Activated naive CD4-positive, alpha-beta T cell treated with anti-CD3 and anti-CD28 coated beads for 36 hours (primary cell): ENCODE measurements at regions not wholly inside any gene's neighbourhood (a gene's known extent, or its start where the extent isn't known, plus 50 kb on each side); places are given as distances from the start of the nearest gene placed in this dataset.
"Not testable (repeated sequence)": the region's sequence is repeated elsewhere in the genome, so short reads cannot be mapped to it uniquely, and the experiment has no call there.

Source experiments
- CTCF ChIA-PET: fragments of 350-600 bp; sonication (Branson Sonifier 250); formaldehyde crosslinking; loops from one replicate; lab custom pipeline; 2021; ENCODE audit warnings: antibody characterized with exemption; lab: Charles Lee
- DNase-seq: peaks from one replicate; pipeline ENCODE4 v3.0.0-alpha.2; 2020
- H3K27ac Mint-ChIP-seq: one replicate; pipeline ENCODE4 v1.8.0; 2021; ENCODE audit warnings: mild to moderate bottlenecking, mixed read lengths
- H3K27me3 Mint-ChIP-seq: one replicate; pipeline ENCODE4 v1.8.0; 2021; ENCODE audit warnings: low read depth, mixed read lengths
- H3K36me3 Mint-ChIP-seq: one replicate; pipeline ENCODE4 v1.8.0; 2021; ENCODE audit warnings: low read depth, mixed read lengths
- H3K4me1 Mint-ChIP-seq: one replicate; pipeline ENCODE4 v1.8.0; 2021; ENCODE audit warnings: low read depth, mixed read lengths
- H3K4me3 Mint-ChIP-seq: one replicate; pipeline ENCODE4 v1.8.0; 2021; ENCODE audit warnings: mild to moderate bottlenecking, moderate library complexity, mixed read lengths
- H3K9me3 Mint-ChIP-seq: one replicate; pipeline ENCODE4 v1.8.0; 2021; ENCODE audit warnings: mixed read lengths
- intact Hi-C: fragments of 100-400 bp; cut with micrococcal nuclease; formaldehyde crosslinking; loops from one replicate; pipeline ENCODE4 v1.15.1; 2023

DNA sequence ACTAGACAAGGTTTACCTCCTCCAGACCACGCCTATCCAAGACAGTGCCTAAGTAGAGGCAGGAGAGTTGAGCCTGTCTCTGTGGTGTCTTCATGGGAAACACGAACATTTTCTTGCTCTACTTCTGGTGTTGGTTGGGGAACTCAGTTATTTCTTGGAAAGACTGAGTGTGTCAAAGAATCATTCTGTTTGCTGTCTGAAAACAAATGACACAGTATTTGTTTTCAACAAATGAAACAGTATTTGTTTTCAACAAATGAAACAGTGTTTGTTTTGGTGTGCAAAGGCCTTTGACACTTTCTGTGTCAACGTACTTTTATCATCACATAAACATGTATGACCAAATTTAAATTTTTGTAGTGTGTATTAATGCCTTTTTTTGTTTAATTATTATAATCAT is 416.5 kb upstream of the NPAP1 start:
- H3K27ac Mint-ChIP-seq, intact Hi-C loops, H3K4me3 Mint-ChIP-seq, H3K27me3 Mint-ChIP-seq, H3K9me3 Mint-ChIP-seq, H3K36me3 Mint-ChIP-seq, DNase-seq, CTCF ChIA-PET, H3K4me1 Mint-ChIP-seq: not testable (repeated sequence)

DNA sequence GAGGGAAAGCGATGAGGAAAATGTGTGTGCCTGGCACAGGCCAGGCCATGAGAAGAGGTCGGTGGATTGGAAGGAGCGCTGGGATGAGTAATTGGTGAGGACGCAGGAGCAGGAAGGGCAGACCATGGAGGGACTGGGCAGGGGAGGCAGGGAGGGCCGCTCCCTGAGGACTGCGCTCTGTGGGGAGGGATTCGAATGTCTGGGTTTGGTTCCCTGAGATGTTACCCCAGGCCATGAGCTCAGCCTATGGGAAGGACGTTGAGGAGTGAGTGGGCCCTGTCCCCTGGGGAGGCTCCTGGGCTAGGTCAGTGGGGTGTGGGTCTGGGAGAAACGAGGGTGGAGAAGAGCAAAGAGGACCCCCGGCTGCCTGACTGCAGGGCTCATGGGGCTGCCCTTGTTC is 415.2 kb upstream of the NPAP1 start:
- DNase-seq, intact Hi-C loops: not testable (repeated sequence)

GRCh38 chr15:24260854-24261253 is 414.7 kb upstream of the NPAP1 start:
- intact Hi-C loops, CTCF ChIA-PET, H3K27ac Mint-ChIP-seq, DNase-seq, H3K36me3 Mint-ChIP-seq, H3K4me1 Mint-ChIP-seq, H3K27me3 Mint-ChIP-seq, H3K9me3 Mint-ChIP-seq, H3K4me3 Mint-ChIP-seq: not testable (repeated sequence)

More for the DNA sequence above, 415.2 kb upstream of the NPAP1 start:
- H3K27ac Mint-ChIP-seq, H3K36me3 Mint-ChIP-seq, H3K9me3 Mint-ChIP-seq, CTCF ChIA-PET, H3K27me3 Mint-ChIP-seq, H3K4me3 Mint-ChIP-seq, H3K4me1 Mint-ChIP-seq: not testable (repeated sequence)

GRCh38 chr15:24268536-24269165 is 406.9 kb upstream of the NPAP1 start:
- H3K4me3 Mint-ChIP-seq, H3K9me3 Mint-ChIP-seq, H3K27me3 Mint-ChIP-seq, DNase-seq, H3K27ac Mint-ChIP-seq, H3K4me1 Mint-ChIP-seq, intact Hi-C loops, H3K36me3 Mint-ChIP-seq, CTCF ChIA-PET: not testable (repeated sequence)

- intact Hi-C loops, result no loop called here
- no peak overlapping the region for H3K4me3 Mint-ChIP-seq
- no peaks in the 10 kb centered on the region for H3K36me3 Mint-ChIP-seq
- CTCF ChIA-PET, result no interaction called here
- DNase-seq, result no peak
- no peaks in the 10 kb centered on the region for H3K4me1 Mint-ChIP-seq
- H3K9me3 Mint-ChIP-seq, result peaks cover 9% of the 10 kb centered on the region
- no peaks in the 10 kb centered on the region for H3K27me3 Mint-ChIP-seq
- no peak overlapping the region for H3K27ac Mint-ChIP-seq
Measured at GRCh38 chr15:24269166-24269571, 406.4 kb upstream of the NPAP1 start.

DNA sequence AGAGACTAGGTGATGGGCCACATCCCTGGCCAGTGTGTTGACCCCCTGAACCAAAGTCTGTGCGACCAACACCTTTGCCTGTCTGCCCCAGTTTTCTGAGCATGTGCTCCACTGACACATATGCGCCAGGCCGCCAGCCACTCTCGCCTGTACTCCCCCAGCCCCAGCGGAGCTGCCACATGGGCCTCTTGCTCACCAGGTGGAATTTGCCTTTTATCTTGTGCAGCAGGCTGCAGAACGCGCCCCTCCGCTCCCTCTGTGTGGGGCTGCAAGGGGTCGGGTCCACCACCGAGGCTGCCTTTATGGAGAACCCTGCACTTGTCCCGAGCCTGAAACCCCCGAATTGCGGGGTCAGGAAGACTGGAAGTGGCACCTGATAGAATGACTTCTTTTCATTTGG is 405.7 kb upstream of the NPAP1 start:
- H3K27me3 Mint-ChIP-seq, result no peaks in the 10 kb centered on the region
- H3K36me3 Mint-ChIP-seq, result no peaks in the 10 kb centered on the region
- H3K4me1 Mint-ChIP-seq, result no peaks in the 10 kb centered on the region
- intact Hi-C loops, result no loop called here
- CTCF ChIA-PET, result no interaction called here
- H3K27ac Mint-ChIP-seq, result no peak overlapping the region
- H3K9me3 Mint-ChIP-seq, result peaks cover 9% of the 10 kb centered on the region
- DNase-seq, result no peak
- H3K4me3 Mint-ChIP-seq, result no peak overlapping the region

DNA sequence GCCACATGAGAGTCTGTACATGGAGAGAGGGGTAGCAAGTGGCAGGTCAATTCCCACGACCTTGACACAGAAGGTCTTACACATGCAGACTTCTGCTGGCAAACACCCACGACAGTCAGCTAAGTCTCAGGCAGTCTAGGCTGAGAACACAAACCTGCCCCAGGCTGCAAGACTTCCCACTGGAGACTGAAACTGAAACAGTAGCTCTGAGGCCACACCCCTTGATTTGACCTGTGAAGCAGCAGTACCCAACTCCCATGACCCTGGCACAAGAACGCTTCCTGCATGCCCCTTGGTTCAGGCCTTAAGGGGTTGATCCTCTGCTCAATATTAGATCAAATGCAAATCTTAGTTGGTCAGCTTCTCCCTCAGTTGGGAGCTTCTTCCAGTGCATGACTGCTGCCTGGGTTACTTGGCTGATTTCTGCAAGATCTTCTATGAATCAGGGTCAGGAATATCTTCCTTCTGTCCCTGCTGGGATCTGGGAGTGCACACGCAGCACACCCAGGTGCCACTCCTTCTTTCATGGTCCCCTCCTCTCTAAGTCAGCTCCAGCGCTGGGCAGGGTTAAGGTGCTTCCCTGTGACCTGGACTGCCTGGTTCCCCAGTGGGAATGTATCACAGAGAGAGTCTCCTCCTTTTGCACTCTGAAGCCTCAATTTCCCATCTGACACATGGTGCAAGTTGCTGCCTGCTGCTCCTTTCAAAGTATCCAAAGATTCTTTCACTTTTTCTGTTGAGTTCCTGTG is 403.9 kb upstream of the NPAP1 start:
- H3K27me3 Mint-ChIP-seq, intact Hi-C loops, CTCF ChIA-PET, H3K36me3 Mint-ChIP-seq, DNase-seq, H3K9me3 Mint-ChIP-seq, H3K4me1 Mint-ChIP-seq, H3K27ac Mint-ChIP-seq, H3K4me3 Mint-ChIP-seq: not testable (repeated sequence)

DNA sequence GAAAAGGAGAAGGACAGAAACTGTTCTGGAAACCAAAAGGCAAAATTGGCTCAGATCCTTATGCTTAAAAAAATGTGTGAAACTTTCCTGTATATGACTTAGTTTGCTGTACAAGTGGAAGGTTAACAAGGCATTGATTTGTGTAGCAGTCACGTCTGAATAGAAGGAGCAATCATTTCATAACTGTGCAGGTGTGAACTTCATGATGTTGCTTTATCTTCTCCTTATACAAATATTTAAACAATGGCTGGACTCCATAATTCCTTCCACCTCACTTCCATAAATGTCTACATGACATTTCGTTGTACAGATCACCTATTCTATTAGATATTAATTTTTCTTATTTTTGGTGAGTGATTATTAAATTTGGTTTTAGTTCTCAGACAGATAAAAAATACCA is 382.7 kb upstream of the NPAP1 start:
- DNase-seq, result no peak
- Mint-ChIP-seq H3K4me3 (no peak overlapping the region), H3K4me1 (no peaks in the 10 kb centered on the region), H3K27me3 (peaks cover 1% of the 10 kb centered on the region), H3K9me3 (peaks cover 2% of the 10 kb centered on the region), H3K27ac (no peak overlapping the region), H3K36me3 (no peaks in the 10 kb centered on the region)
- intact Hi-C loops, result no loop called here
- CTCF ChIA-PET, result no interaction called here

- H3K9me3 Mint-ChIP-seq, DNase-seq, H3K27me3 Mint-ChIP-seq, H3K27ac Mint-ChIP-seq, H3K4me1 Mint-ChIP-seq, H3K4me3 Mint-ChIP-seq, intact Hi-C loops, H3K36me3 Mint-ChIP-seq, CTCF ChIA-PET: not testable (repeated sequence)
Measured at GRCh38 chr15:24300804-24301368, 374.7 kb upstream of the NPAP1 start.

DNA sequence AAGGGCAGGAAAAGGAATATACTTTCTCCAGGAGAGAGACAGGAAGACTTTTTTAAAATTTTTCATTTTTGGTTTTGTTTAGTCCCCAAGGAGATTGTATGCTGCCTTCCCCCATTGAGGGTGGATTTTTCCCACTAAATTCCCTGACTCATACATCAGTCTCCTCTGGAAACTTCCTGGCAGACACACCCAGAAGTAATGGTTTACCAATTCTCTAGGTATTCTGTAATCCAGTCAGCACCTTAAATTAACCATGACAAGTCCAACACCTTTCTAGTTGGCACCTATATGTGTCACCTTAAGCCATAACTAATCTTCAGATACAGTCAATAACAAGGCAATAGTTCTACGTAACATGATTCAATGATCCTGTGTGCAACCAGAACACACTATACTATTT is 373.6 kb upstream of the NPAP1 start:
- H3K4me3 Mint-ChIP-seq, CTCF ChIA-PET, H3K4me1 Mint-ChIP-seq, H3K27ac Mint-ChIP-seq, H3K36me3 Mint-ChIP-seq, H3K27me3 Mint-ChIP-seq, intact Hi-C loops, H3K9me3 Mint-ChIP-seq, DNase-seq: not testable (repeated sequence)

DNA sequence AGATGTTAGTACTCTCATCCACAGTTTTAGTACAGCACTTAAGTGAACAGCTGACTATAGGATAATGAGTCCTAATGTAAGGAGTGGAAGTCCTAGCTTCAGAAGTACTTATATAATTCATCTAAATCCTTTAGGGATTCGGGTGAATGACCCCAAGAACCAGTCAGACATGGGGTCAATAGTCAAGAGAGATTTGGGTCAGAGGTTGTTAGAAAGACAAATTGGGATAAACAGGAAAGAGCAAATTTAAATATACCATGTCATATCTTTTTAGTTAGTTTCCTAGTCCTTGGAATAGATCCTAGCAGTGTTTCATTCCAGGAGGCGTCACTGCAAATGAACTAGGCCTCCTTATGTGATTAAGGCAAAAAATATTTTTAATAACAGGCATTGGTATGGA is 370.8 kb upstream of the NPAP1 start:
- CTCF ChIA-PET, DNase-seq, H3K4me1 Mint-ChIP-seq, H3K27me3 Mint-ChIP-seq, H3K36me3 Mint-ChIP-seq, H3K27ac Mint-ChIP-seq, intact Hi-C loops, H3K4me3 Mint-ChIP-seq, H3K9me3 Mint-ChIP-seq: not testable (repeated sequence)

- H3K36me3 Mint-ChIP-seq, H3K9me3 Mint-ChIP-seq, DNase-seq, H3K27me3 Mint-ChIP-seq, intact Hi-C loops, CTCF ChIA-PET, H3K27ac Mint-ChIP-seq, H3K4me3 Mint-ChIP-seq, H3K4me1 Mint-ChIP-seq: not testable (repeated sequence)
Measured at GRCh38 chr15:24305643-24306042, 369.9 kb upstream of the NPAP1 start.

- H3K27me3 Mint-ChIP-seq, H3K27ac Mint-ChIP-seq, H3K36me3 Mint-ChIP-seq, DNase-seq, H3K9me3 Mint-ChIP-seq, H3K4me1 Mint-ChIP-seq, CTCF ChIA-PET, H3K4me3 Mint-ChIP-seq, intact Hi-C loops: not testable (repeated sequence)
Measured at GRCh38 chr15:24309700-24310099, 365.9 kb upstream of the NPAP1 start.
